ENCODE measurements at regions not wholly inside any gene's neighbourhood (a gene's known extent, or its start where the extent isn't known, plus 50 kb on each side); places are given as distances from the start of the nearest gene placed in this dataset.
"Not testable (repeated sequence)": the region's sequence is repeated elsewhere in the genome, so short reads cannot be mapped to it uniquely, and the experiment has no call there.

DNA sequence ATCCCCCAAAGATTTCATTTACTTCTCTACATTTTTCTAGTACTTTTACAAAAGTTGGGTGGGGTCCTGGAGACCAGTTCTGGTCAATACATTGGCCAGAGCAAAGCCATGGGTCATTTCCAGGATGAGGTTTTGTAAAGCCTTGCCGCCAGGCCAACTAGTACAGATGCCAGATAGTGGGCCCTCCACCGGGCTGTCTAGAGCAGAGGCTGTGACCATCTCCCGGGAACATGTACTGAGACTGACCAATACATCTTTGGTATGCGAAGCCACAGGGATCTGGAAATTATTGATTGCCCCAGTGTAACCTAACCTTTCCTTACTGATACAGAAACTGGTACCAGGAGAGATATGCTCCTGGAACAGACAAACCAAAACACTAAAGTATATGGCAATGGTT lies 599.2 kb downstream of the ADCYAP1 start:
- peaks cover 0 to 11% (median 3%) of the 10 kb centered on the region in 6 donors for H3K9me3 Mint-ChIP-seq
- H3K4me3 Mint-ChIP-seq = no peak overlapping the region
- no peaks in the 10 kb centered on the region for H3K36me3 Mint-ChIP-seq
- peaks cover 0 to 2% (median 0%) of the 10 kb centered on the region in 3 donors for H3K27me3 Mint-ChIP-seq (ENCODE audit: low read depth in 3 of 3)
- H3K4me1 Mint-ChIP-seq = no peaks in the 10 kb centered on the region
- DNase-seq = no peak
- H3K27ac Mint-ChIP-seq = no peak overlapping the region

DNA sequence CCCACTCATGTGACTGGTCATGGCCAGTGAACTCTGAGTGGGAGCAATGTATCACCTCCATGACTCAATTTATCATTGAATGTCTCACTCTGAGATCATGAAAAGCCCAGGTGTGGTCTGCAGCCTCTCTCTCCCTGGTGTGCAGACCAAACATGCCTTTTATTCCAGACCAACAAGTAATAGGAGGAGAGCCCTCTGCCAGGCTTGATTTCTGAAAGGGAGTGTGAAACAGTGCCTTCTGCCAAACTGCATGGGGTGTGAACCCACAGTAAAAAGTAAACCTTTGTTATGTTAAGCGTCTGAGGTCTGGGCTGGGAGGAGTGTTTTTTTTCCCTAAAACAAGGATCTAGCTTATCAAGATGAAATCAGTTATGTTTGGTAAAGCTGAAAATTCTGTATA lies 601.2 kb downstream of the ADCYAP1 start:
- Mint-ChIP-seq H3K27me3 (ENCODE audit: low read depth in 3 of 3) (peaks cover 0 to 2% (median 0%) of the 10 kb centered on the region in 3 donors), H3K27ac (no peak overlapping the region), H3K9me3 (peaks cover 0 to 11% (median 1%) of the 10 kb centered on the region in 6 donors), H3K4me1 (no peaks in the 10 kb centered on the region), H3K36me3 (no peaks in the 10 kb centered on the region), H3K4me3 (no peak overlapping the region)
- no peak for DNase-seq

DNA sequence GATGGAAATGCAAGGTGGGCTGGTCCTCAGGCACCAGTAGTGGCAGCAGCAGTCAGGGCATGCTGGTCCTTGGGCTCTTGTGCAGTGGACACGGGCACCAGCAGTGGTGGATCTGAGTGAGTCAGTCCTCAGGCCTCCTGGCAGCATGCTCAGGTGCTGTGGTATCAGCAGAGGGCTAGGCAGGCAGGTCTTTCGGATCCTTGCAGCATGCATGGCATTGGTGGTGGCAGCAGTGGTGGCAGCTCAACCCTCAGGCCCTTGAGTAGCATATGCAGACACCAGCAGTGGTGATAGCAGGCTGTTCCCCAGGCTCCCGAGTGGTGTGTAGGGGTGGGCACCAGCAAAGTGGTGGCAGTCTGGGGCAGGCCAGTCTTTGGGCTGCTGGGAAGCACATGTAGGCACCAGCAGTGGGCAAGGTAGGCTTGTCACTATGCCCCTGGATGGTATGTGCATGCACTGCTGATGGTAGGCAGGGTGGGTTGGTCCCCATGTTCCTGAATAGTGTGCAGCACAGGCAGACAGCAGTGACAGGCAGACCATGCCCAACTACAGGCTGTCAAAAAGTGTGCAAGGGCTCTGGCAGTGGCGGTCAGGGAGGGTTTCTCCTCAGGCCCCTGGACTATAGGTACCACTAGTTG lies 606.0 kb downstream of the ADCYAP1 start:
- DNase-seq = no peak

DNA sequence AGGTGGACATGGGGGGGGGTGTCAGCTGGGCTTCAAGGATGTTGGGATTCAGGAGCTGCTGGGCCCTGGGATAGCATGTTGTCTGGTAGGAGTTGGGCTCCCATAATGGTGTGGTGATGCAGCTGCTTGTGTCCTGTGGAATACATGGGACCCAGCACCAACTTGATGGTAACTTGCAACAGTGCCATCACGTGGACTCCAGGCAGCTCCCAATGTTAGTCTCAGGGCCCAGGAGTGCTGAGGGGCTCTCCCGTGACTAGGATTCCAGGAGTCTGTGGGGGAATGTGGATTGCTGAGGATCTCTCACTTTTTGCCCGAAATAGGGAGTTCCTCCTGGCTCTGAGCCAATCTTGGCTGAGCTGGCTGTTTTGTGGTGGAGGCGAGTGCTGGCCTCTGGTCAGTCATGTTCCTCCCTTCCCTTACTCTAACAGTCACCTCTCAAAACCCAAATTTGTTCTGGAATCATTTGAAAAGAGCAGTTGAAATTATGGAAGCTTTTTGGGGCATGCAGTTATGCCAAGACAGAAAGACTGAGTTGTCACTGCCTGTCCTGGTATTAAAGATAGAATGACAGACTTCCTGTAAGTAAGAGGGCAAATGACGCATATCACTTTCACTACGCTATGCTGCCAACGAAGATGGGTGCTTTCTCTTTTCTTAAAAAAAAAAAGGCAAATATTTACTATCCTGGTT lies 607.1 kb downstream of the ADCYAP1 start:
- H3K27ac Mint-ChIP-seq = no peak overlapping the region
- no peaks in the 10 kb centered on the region for H3K36me3 Mint-ChIP-seq
- H3K4me3 Mint-ChIP-seq = no peak overlapping the region
- H3K9me3 Mint-ChIP-seq = peaks cover 0 to 15% (median 2%) of the 10 kb centered on the region in 6 donors
- no peaks in the 10 kb centered on the region for H3K4me1 Mint-ChIP-seq
- peaks cover 0 to 2% (median 0%) of the 10 kb centered on the region in 3 donors for H3K27me3 Mint-ChIP-seq (ENCODE audit: low read depth in 3 of 3)
- DNase-seq = no peak

More for the DNA sequence above, 606.0 kb downstream of the ADCYAP1 start:
- H3K27me3 Mint-ChIP-seq (ENCODE audit: low read depth in 3 of 3) = peaks cover 0 to 2% (median 0%) of the 10 kb centered on the region in 3 donors
- no peak overlapping the region for H3K27ac Mint-ChIP-seq
- no peaks in the 10 kb centered on the region for H3K36me3 Mint-ChIP-seq
- H3K9me3 Mint-ChIP-seq = peaks cover 0 to 15% (median 2%) of the 10 kb centered on the region in 6 donors
- no peaks in the 10 kb centered on the region for H3K4me1 Mint-ChIP-seq
- no peak overlapping the region for H3K4me3 Mint-ChIP-seq

DNA sequence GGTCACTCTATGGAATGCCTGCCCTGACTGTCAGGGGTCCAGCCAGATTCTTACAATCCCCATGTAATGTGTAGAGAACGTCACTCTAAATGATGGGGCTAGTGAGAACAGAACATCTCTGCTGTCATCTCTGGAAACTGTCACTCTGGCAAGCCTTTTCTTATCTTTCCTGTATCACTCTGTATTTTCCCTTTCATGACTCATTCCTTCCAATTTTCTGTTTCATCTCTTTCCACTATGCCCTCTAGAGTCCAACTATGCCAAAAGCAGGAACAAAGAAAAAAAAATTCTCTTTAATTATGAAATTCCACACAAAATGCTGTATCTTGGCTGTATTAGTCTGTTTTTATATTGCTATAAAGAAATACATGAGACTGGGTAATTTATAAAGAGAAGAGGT lies 608.8 kb downstream of the ADCYAP1 start:
- no peak overlapping the region for H3K4me3 Mint-ChIP-seq
- no peak for DNase-seq
- peaks cover 0 to 2% (median 0%) of the 10 kb centered on the region in 3 donors for H3K27me3 Mint-ChIP-seq (ENCODE audit: low read depth in 3 of 3)
- H3K27ac Mint-ChIP-seq = no peak overlapping the region
- H3K4me1 Mint-ChIP-seq = no peaks in the 10 kb centered on the region
- H3K9me3 Mint-ChIP-seq = peaks cover 0 to 10% (median 2%) of the 10 kb centered on the region in 6 donors
- no peaks in the 10 kb centered on the region for H3K36me3 Mint-ChIP-seq

DNA sequence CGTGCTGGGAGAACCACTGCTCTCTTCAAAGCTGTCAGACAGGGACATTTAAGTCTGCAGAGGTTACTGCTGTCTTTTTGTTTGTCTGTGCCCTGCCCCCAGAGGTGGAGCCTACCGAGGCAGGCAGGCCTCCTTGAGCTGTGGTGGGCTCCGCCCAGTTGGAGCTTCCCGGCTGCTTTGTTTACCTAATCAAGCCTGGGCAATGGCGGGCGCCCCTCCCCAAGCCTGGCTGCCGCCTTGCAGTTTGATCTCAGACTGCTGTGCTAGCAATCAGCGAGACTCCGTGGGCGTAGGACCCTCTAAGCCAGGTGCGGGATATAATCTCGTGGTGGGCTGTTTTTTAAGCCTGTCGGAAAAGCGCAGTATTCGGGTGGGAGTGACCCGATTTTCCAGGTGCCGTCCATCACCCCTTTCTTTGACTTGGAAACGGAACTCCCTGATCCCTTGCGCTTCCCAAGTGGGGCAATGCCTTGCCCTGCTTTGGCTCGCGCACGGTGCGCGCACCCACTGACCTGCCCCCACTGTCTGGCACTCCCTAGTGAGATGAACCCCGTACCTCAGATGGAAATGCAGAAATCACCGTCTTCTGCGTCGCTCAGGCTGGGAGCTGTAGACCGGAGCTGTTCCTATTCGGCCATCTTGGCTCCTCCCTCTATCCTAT lies 617.0 kb downstream of the ADCYAP1 start:
- not testable (repeated sequence) for H3K4me1 Mint-ChIP-seq; H3K27me3 Mint-ChIP-seq (ENCODE audit: low read depth in 3 of 3); DNase-seq; H3K4me3 Mint-ChIP-seq; H3K27ac Mint-ChIP-seq; H3K36me3 Mint-ChIP-seq
- H3K9me3 Mint-ChIP-seq = peaks cover 0 to 13% (median 5%) of the 10 kb centered on the region in 6 donors

DNA sequence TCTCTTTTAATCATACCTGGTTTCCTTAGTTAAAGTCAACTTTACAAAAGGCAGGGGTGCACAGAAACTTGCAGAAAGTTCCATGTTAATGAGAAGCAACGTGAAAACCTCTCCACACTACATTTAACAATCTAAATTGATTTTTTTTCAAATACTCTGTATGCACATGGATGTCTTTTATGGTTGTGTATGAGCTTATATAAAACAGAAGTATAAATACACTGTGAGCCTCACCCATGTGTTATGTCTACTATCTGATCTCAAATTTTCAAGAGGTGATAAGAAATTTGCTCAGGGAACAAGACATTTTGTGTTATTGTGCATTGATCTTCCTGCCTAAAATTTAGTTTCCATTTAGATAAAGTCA lies 617.6 kb downstream of the ADCYAP1 start:
- Mint-ChIP-seq H3K9me3 (peaks cover 0 to 13% (median 5%) of the 10 kb centered on the region in 6 donors), H3K27me3 (ENCODE audit: low read depth in 3 of 3) (no peaks in the 10 kb centered on the region), H3K4me1 (no peaks in the 10 kb centered on the region), H3K36me3 (peaks cover 0 to 3% (median 0%) of the 10 kb centered on the region in 3 donors), H3K4me3 (no peak overlapping the region), H3K27ac (no peak overlapping the region)
- DNase-seq = no peak

DNA sequence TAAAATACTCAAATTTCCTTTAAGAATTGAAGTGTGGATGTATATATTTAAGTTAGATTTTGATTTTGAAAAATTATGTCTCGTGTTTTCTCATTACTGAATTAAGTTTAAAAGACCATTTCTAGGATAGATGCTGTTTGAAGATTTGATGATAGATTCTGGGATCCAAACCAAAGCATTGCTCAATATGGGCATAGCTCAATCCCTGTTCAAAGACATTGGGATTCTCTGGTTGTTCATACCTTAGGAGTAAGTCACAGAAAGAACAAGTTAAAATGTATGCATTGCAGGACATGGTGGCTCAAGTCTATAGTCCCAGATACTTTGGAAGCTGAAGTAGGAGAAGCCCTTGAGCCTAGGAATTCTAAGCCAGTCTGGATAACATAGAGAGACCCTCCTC lies 622.3 kb downstream of the ADCYAP1 start:
- DNase-seq = no peak
- Mint-ChIP-seq H3K27me3 (ENCODE audit: low read depth in 3 of 3) (no peaks in the 10 kb centered on the region), H3K4me1 (no peaks in the 10 kb centered on the region), H3K4me3 (no peak overlapping the region), H3K27ac (no peak overlapping the region), H3K9me3 (peaks cover 6 to 23% (median 9%) of the 10 kb centered on the region in 6 donors), H3K36me3 (peaks cover 0 to 2% (median 0%) of the 10 kb centered on the region in 3 donors)

DNA sequence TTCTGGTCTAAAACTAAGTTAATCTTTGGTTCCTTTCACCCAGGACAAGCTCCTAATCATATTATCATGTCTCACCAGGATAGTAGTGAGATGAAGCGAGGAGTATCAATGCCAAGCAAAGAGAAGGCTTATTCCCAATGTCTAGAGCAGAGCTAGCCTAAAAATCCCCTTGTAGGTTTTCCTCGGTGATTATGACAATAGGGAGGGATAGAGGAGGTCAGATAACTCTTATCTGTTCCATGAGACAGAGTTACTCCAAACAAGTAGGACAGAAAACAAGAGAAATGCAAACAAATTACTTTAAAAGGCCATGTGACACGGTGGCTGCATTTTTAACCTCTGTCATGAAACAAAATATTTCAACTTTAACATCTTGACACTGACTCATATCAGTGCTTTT lies 623.1 kb downstream of the ADCYAP1 start:
- DNase-seq = no peak
- Mint-ChIP-seq H3K27ac (no peak overlapping the region), H3K27me3 (ENCODE audit: low read depth in 3 of 3) (no peaks in the 10 kb centered on the region), H3K36me3 (no peaks in the 10 kb centered on the region), H3K9me3 (peaks cover 2 to 17% (median 9%) of the 10 kb centered on the region in 6 donors), H3K4me1 (no peaks in the 10 kb centered on the region), H3K4me3 (no peak overlapping the region)

DNA sequence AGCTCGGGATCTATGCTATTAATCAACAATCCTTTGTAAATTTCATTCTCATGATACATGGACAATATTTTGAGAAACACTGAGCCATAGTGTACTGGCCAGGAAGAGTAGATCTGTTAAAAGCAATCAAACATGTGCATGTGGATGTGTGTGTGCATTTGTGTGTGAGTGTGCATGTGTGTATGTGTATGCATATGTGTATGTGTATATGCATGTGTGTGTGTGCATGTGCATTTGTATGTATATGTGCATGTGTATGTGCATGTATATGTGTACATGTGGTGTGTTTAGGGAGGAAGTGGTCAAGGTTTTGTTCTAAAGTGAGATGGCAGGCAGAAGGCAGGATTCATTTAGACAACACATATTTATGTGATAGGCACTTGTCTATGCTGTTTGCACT lies 623.8 kb downstream of the ADCYAP1 start:
- Mint-ChIP-seq H3K4me3 (no peak overlapping the region), H3K4me1 (no peaks in the 10 kb centered on the region), H3K9me3 (peaks cover 2 to 17% (median 7%) of the 10 kb centered on the region in 6 donors), H3K27ac (no peak overlapping the region), H3K36me3 (no peaks in the 10 kb centered on the region), H3K27me3 (ENCODE audit: low read depth in 3 of 3) (no peaks in the 10 kb centered on the region)
- no peak for DNase-seq

DNA sequence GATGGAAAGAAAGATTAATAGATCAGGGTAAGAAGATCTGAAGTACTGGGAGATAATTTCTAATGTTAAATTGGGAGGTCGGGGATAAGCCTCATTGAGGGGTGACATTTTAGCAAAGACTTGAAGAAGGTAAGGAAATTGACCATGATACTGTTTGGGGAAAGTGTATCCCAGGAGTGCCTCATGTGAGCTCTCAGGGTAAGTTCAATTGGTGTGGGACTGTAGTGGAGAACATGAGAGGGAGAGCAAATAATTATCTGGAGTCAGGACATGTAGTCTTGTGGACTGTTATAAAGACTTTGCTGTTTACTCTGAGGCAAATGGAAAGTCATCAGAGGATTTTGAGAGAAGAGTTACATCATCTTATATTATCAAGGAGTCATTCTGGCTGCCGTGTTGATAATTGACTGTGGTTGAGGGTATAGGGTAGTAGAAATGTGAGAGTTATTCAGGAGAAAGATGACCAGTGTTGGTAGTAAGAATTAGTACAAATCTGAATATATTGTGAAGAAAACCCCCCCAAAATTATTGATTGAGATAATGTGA lies 624.4 kb downstream of the ADCYAP1 start:
- no peak overlapping the region for H3K27ac Mint-ChIP-seq
- no peaks in the 10 kb centered on the region for H3K27me3 Mint-ChIP-seq (ENCODE audit: low read depth in 3 of 3)
- no peak overlapping the region for H3K4me3 Mint-ChIP-seq
- no peaks in the 10 kb centered on the region for H3K36me3 Mint-ChIP-seq
- DNase-seq = no peak
- peaks cover 2 to 17% (median 7%) of the 10 kb centered on the region in 6 donors for H3K9me3 Mint-ChIP-seq
- no peaks in the 10 kb centered on the region for H3K4me1 Mint-ChIP-seq

DNA sequence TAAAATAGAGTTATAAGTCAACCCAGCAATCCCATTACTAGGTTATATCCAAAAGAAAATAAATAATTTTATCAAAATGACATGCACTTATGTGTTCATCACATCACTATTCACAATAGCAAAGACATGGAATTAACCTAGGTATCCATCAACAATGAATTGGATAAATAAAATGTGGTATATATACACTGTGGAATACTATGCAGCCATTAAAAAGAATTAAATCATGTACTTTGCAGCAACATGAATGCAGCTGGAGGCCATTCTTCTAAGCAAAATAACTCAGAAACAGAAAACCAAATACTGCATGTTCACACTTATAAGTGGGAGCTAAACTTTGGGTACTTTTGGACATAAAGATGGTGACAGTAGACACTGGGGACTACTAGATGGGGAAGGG lies 626.0 kb downstream of the ADCYAP1 start:
- peaks cover 2 to 17% (median 7%) of the 10 kb centered on the region in 6 donors for H3K9me3 Mint-ChIP-seq
- H3K27ac Mint-ChIP-seq = no peak overlapping the region
- no peaks in the 10 kb centered on the region for H3K36me3 Mint-ChIP-seq
- no peaks in the 10 kb centered on the region for H3K27me3 Mint-ChIP-seq (ENCODE audit: low read depth in 3 of 3)
- H3K4me1 Mint-ChIP-seq = no peaks in the 10 kb centered on the region
- H3K4me3 Mint-ChIP-seq = no peak overlapping the region
- no peak for DNase-seq

DNA sequence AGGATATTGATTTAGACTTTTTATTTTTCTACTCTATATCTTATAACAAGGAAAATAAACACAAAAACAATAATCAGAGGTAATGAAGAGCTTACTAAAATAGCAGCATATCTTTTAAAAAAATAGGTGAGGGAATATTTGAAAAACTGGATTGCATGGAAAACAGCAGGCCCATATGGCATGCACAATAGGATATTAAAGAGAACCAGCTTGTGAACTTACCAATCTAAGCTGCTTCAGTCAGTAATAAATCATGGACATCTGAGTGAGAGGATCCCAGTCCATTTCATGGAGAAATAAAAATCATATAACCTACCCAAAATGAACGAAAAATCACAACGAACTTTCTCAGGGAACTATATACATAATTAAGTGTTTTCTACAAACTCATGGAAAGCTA lies 634.6 kb downstream of the ADCYAP1 start:
- DNase-seq = no peak
- H3K27me3 Mint-ChIP-seq (ENCODE audit: low read depth in 3 of 3) = peaks cover 0 to 3% (median 2%) of the 10 kb centered on the region in 3 donors
- no peaks in the 10 kb centered on the region for H3K36me3 Mint-ChIP-seq
- no peaks in the 10 kb centered on the region for H3K4me1 Mint-ChIP-seq
- H3K27ac Mint-ChIP-seq = no peak overlapping the region
- peaks cover 0 to 16% (median 7%) of the 10 kb centered on the region in 6 donors for H3K9me3 Mint-ChIP-seq
- no peak overlapping the region for H3K4me3 Mint-ChIP-seq

DNA sequence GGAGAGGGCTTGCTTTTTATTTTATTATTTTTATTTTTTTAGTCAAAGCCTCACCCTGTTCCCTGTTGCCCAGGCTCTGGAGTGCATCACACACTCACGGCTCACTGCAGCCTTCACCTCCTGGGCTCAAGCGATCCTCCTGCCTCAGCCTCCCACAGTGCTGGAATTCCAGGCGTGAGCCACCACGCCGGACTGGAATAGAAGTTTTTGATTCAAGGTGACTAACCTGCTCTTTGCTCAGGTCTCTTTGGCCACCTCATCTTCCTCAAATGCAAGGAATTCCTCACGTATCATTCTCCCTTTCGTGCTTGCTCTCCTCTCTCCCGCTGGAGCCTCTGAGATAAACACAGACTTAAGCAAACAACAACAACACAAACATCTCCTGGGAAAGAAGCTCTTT lies 636.8 kb downstream of the ADCYAP1 start:
- DNase-seq = no peak
- H3K4me1 Mint-ChIP-seq = no peaks in the 10 kb centered on the region
- peaks cover 0 to 13% (median 6%) of the 10 kb centered on the region in 6 donors for H3K9me3 Mint-ChIP-seq
- no peak overlapping the region for H3K4me3 Mint-ChIP-seq
- H3K27me3 Mint-ChIP-seq (ENCODE audit: low read depth in 3 of 3) = peaks cover 0 to 4% (median 2%) of the 10 kb centered on the region in 3 donors
- H3K27ac Mint-ChIP-seq = no peak overlapping the region
- no peaks in the 10 kb centered on the region for H3K36me3 Mint-ChIP-seq

All from immature natural killer cell (primary cell).